A549 (cell line): ENCODE measurements at regions not wholly inside any gene's neighbourhood (a gene's known extent, or its start where the extent isn't known, plus 50 kb on each side); places are given as distances from the start of the nearest gene placed in this dataset.

Experiments
- MYC ChIP-seq: IDR thresholded peaks from 2 replicates; pipeline ENCODE4 v1.6.1; 2012; ENCODE audit warnings: mild to moderate bottlenecking, inconsistent platforms, low read length, improper control_type of control experiment, borderline replicate concordance
- PHF8 ChIP-seq: fragments of 200-600 bp; sonication (generic); IDR thresholded peaks from 2 replicates; pipeline ENCODE4 v1.6.1; 2016; ENCODE audit warnings: low read depth, mild to moderate bottlenecking, antibody characterized with exemption, moderate library complexity, borderline replicate concordance
- POLR2A ChIP-seq: IDR thresholded peaks from 2 replicates; pipeline ENCODE4 v1.6.1; 2012; ENCODE audit warnings: mild to moderate bottlenecking, low read length
- RAD21 ChIP-seq, 2 experiments: fragments of >200 bp in 1 of 2; sonication (Bioruptor Twin) in 1 of 2; formaldehyde crosslinking in 1 of 2; IDR thresholded peaks in 1 of 2; conservative IDR thresholded peaks in 1 of 2; 2 replicates in 1 of 2; 3 replicates in 1 of 2; pipeline ENCODE4 v1.6.1; 2012 to 2018; ENCODE audit warnings: inconsistent platforms in 1 of 2
- TF ChIP-seq, protein P1 (sequence below): fragments of >200 bp; sonication (Bioruptor Twin); formaldehyde crosslinking; IDR thresholded peaks from 3 replicates; pipeline ENCODE4 v1.5.1; 2016
- TF ChIP-seq, protein P2 (sequence below): fragments of 200-600 bp; sonication (generic); IDR thresholded peaks from 2 replicates; pipeline ENCODE4 v1.6.1; 2016; ENCODE audit warnings: antibody characterized with exemption, mild to moderate bottlenecking, moderate library complexity
- TF ChIP-seq, protein P3 (sequence below): IDR thresholded peaks from 2 replicates; pipeline ENCODE4 v1.6.1; 2012
- TF ChIP-seq, protein P4 (sequence below): fragments of 450-650 bp; IDR thresholded peaks from 2 replicates; pipeline ENCODE4 v1.6.1; 2014; ENCODE audit warnings: antibody characterized with exemption

DNA sequence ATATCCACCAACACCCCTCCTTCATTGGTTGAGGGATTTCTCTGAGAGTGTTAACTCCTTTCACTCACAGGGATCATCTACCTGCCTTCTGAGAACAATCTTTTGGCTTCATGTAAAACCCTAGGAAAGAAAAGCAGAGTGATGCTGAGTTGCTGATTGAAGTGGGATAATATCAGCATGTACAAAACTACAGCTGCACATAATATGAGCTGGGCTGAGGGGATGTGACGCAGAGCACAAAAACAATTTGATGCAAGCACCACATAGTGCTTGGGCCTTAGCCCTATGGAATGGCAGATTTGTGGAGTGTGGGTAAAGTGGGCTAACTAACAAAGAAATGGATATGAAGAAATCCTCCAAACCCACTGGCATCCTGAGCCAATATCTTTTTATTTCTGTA lies 267.6 kb upstream of the KCNH8 start:
- TF ChIP-seq, protein P1, sequence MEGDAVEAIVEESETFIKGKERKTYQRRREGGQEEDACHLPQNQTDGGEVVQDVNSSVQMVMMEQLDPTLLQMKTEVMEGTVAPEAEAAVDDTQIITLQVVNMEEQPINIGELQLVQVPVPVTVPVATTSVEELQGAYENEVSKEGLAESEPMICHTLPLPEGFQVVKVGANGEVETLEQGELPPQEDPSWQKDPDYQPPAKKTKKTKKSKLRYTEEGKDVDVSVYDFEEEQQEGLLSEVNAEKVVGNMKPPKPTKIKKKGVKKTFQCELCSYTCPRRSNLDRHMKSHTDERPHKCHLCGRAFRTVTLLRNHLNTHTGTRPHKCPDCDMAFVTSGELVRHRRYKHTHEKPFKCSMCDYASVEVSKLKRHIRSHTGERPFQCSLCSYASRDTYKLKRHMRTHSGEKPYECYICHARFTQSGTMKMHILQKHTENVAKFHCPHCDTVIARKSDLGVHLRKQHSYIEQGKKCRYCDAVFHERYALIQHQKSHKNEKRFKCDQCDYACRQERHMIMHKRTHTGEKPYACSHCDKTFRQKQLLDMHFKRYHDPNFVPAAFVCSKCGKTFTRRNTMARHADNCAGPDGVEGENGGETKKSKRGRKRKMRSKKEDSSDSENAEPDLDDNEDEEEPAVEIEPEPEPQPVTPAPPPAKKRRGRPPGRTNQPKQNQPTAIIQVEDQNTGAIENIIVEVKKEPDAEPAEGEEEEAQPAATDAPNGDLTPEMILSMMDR: no peak
- TF ChIP-seq RAD21 (conservative IDR thresholded peaks at IDR 0.05 in 1 of 2, IDR thresholded peaks at IDR 0.05 in 1 of 2) (no peak), POLR2A (no peak), PHF8 (no peak), MYC (no peak)
- TF ChIP-seq, protein P2, sequence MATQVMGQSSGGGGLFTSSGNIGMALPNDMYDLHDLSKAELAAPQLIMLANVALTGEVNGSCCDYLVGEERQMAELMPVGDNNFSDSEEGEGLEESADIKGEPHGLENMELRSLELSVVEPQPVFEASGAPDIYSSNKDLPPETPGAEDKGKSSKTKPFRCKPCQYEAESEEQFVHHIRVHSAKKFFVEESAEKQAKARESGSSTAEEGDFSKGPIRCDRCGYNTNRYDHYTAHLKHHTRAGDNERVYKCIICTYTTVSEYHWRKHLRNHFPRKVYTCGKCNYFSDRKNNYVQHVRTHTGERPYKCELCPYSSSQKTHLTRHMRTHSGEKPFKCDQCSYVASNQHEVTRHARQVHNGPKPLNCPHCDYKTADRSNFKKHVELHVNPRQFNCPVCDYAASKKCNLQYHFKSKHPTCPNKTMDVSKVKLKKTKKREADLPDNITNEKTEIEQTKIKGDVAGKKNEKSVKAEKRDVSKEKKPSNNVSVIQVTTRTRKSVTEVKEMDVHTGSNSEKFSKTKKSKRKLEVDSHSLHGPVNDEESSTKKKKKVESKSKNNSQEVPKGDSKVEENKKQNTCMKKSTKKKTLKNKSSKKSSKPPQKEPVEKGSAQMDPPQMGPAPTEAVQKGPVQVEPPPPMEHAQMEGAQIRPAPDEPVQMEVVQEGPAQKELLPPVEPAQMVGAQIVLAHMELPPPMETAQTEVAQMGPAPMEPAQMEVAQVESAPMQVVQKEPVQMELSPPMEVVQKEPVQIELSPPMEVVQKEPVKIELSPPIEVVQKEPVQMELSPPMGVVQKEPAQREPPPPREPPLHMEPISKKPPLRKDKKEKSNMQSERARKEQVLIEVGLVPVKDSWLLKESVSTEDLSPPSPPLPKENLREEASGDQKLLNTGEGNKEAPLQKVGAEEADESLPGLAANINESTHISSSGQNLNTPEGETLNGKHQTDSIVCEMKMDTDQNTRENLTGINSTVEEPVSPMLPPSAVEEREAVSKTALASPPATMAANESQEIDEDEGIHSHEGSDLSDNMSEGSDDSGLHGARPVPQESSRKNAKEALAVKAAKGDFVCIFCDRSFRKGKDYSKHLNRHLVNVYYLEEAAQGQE: no peak
- TF ChIP-seq, protein P3, sequence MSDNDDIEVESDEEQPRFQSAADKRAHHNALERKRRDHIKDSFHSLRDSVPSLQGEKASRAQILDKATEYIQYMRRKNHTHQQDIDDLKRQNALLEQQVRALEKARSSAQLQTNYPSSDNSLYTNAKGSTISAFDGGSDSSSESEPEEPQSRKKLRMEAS: no peak
- TF ChIP-seq, protein P4, sequence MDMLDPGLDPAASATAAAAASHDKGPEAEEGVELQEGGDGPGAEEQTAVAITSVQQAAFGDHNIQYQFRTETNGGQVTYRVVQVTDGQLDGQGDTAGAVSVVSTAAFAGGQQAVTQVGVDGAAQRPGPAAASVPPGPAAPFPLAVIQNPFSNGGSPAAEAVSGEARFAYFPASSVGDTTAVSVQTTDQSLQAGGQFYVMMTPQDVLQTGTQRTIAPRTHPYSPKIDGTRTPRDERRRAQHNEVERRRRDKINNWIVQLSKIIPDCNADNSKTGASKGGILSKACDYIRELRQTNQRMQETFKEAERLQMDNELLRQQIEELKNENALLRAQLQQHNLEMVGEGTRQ: no peak
